ENCODE measurements at regions not wholly inside any gene's neighbourhood (a gene's known extent, or its start where the extent isn't known, plus 50 kb on each side); places are given as distances from the start of the nearest gene placed in this dataset.

DNA sequence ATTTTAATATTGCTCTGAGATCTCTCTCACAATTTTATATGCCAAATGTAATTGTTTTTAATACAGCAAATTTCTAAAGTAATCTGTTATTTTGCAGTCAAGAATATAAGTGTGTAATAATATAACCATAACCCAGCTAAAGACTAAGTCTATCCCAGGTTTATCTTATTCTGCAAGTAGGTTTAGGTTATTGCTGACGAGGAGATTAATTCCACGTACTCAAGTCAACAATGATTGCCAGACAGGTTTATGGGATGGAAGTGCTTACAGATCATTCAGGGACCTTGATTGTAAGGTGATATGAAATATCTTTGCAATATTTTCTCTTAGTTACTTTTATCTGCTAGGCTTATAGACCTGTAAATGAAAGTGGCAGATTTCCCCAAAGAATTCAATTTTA lies 698.3 kb downstream of the HDGFL1 start:
- Mint-ChIP-seq H3K27me3 (no peaks in the 10 kb centered on the region), H3K4me1 (no peaks in the 10 kb centered on the region), H3K4me3 (no peak overlapping the region), H3K36me3 (no peaks in the 10 kb centered on the region), H3K9me3 (peaks cover 9% of the 10 kb centered on the region), H3K27ac (no peak overlapping the region)
- no peak for ATAC-seq

GRCh38 chr6:23268348-23268747 lies 699.0 kb downstream of the HDGFL1 start:
- H3K9me3 Mint-ChIP-seq: peaks cover 11% of the 10 kb centered on the region
- ATAC-seq: no peak
- no peaks in the 10 kb centered on the region for H3K36me3 Mint-ChIP-seq
- H3K27me3 Mint-ChIP-seq: no peaks in the 10 kb centered on the region
- no peak overlapping the region for H3K4me3 Mint-ChIP-seq
- no peaks in the 10 kb centered on the region for H3K4me1 Mint-ChIP-seq
- H3K27ac Mint-ChIP-seq: no peak overlapping the region

- no peaks in the 10 kb centered on the region for H3K4me1 Mint-ChIP-seq
- H3K9me3 Mint-ChIP-seq: peaks cover 12% of the 10 kb centered on the region
- H3K4me3 Mint-ChIP-seq: no peak overlapping the region
- no peak overlapping the region for H3K27ac Mint-ChIP-seq
- no peak for ATAC-seq
- no peaks in the 10 kb centered on the region for H3K27me3 Mint-ChIP-seq
- no peaks in the 10 kb centered on the region for H3K36me3 Mint-ChIP-seq
Measured at GRCh38 chr6:23269436-23269835, 700.1 kb downstream of the HDGFL1 start.

DNA sequence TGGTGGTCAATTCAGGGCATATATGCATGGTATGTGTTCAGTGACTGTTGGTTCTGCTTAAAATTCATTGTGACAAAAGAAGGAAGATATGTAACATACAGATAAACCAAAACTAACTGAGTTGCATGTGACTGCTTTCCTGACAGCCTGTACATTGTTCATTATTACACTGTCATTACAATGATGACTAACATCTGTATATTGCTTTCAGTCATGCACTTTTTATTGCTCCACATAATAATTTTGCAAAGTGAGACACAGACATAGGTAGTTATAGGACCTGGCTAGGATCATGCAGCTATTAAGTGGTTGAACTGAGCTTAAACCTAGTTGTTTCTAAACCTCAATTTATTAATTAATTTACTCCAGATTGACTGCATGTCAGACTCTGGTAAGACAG lies 703.2 kb downstream of the HDGFL1 start:
- Mint-ChIP-seq H3K9me3 (peaks cover 3% of the 10 kb centered on the region), H3K27me3 (no peaks in the 10 kb centered on the region), H3K36me3 (no peaks in the 10 kb centered on the region), H3K27ac (no peak overlapping the region), H3K4me3 (no peak overlapping the region), H3K4me1 (no peaks in the 10 kb centered on the region)
- ATAC-seq: no peak

DNA sequence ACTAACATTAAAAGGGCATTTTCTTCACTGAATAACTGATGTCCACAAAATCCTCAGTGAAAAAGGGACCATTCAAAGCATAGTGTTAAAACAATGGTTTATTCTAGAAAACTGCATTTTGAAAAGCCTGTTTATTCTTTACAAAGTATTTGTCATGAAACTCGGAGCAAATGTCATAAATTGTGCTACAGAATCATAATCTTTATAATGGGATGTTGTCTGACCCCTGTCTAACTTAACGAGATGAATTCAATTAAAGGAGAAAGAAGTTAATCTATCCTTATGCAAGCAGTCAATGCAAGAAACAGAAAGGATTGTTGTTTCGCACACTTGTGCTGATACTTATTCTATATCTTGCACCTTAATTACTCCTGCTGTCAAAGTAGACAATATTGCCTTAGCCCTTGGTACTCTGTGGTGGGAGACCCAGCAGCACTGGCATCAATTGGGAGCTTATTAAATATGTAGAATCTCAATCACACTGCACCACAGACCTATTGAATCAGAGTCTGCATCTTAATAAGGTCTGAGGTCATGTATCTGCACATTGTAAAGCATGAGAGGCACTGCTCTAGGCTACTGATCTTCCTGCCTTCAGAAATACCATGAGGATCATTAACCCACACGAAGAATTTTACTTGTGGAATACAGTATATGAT lies 708.3 kb downstream of the HDGFL1 start:
- Mint-ChIP-seq H3K4me1 (no peaks in the 10 kb centered on the region), H3K36me3 (no peaks in the 10 kb centered on the region), H3K27ac (no peak overlapping the region), H3K9me3 (peaks cover 3% of the 10 kb centered on the region), H3K27me3 (no peaks in the 10 kb centered on the region), H3K4me3 (no peak overlapping the region)
- no peak for ATAC-seq

DNA sequence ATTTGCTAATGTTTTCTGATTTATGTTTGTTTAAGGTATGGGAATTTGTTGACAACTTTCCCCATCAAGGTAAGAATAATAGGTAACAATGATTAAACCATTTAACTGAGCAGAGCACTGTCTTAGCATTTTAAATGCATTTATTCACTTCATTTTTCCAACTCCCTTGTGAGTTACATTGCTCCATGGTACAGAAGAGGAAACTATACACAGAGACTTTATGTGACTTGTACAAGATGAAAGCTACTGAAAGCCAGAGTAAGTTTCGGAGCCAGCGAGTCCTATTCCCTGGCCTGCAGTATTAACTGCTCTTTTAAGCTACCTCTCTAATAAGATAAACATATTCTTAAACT lies 708.8 kb downstream of the HDGFL1 start:
- ATAC-seq: no peak
- Mint-ChIP-seq H3K9me3 (peaks cover 3% of the 10 kb centered on the region), H3K36me3 (no peaks in the 10 kb centered on the region), H3K27ac (no peak overlapping the region), H3K4me3 (no peak overlapping the region), H3K4me1 (no peaks in the 10 kb centered on the region), H3K27me3 (no peaks in the 10 kb centered on the region)

DNA sequence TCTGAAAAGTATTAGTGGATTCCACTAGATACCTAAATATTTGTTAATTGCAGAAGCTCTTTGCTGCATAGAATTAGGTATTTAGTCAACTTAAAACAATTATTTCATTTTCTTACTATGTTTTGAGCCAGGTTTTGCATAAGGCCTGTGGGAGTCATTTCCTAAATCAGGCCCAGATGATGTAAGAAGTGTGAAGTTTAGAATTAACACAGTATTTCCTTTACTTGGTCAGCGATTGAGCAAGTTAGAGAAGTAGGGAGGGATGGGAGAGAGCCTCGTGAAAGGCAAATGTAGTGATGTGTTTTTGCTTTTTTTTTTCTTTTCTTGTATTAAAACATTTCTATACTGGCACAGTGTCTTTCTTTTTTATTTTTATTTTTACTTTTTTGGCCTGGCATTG lies 711.1 kb downstream of the HDGFL1 start:
- ATAC-seq: no peak
- no peaks in the 10 kb centered on the region for H3K27me3 Mint-ChIP-seq
- H3K36me3 Mint-ChIP-seq: no peaks in the 10 kb centered on the region
- no peaks in the 10 kb centered on the region for H3K4me1 Mint-ChIP-seq
- no peak overlapping the region for H3K4me3 Mint-ChIP-seq
- H3K27ac Mint-ChIP-seq: no peak overlapping the region
- H3K9me3 Mint-ChIP-seq: no peaks in the 10 kb centered on the region

GRCh38 chr6:23282252-23283021 lies 713.1 kb downstream of the HDGFL1 start:
- no peaks in the 10 kb centered on the region for H3K27me3 Mint-ChIP-seq
- no peak overlapping the region for H3K4me3 Mint-ChIP-seq
- H3K4me1 Mint-ChIP-seq: no peaks in the 10 kb centered on the region
- H3K36me3 Mint-ChIP-seq: no peaks in the 10 kb centered on the region
- H3K9me3 Mint-ChIP-seq: peaks cover 2% of the 10 kb centered on the region
- no peak overlapping the region for H3K27ac Mint-ChIP-seq
- no peak for ATAC-seq

DNA sequence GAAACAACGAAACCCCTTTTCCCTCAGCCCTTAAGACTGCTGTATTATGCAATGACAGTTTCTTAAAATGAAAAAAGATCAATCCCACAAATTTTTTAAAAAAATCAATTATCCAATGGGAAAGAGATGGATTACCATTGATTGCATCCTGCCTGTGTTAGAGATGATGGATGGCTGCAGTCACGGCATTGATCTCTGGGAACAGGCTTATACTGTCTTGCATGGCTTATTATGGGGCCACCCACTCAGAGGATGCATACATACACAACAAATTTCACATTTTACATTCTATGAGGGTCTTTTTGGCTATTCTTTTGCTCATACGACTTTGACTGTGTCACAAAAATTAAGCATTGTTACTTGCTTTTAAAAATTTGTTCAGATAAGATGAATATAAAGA lies 724.3 kb downstream of the HDGFL1 start:
- H3K4me1 Mint-ChIP-seq: no peaks in the 10 kb centered on the region
- H3K27ac Mint-ChIP-seq: no peak overlapping the region
- no peaks in the 10 kb centered on the region for H3K36me3 Mint-ChIP-seq
- no peak overlapping the region for H3K4me3 Mint-ChIP-seq
- no peaks in the 10 kb centered on the region for H3K27me3 Mint-ChIP-seq
- peaks cover 6% of the 10 kb centered on the region for H3K9me3 Mint-ChIP-seq
- no peak for ATAC-seq

DNA sequence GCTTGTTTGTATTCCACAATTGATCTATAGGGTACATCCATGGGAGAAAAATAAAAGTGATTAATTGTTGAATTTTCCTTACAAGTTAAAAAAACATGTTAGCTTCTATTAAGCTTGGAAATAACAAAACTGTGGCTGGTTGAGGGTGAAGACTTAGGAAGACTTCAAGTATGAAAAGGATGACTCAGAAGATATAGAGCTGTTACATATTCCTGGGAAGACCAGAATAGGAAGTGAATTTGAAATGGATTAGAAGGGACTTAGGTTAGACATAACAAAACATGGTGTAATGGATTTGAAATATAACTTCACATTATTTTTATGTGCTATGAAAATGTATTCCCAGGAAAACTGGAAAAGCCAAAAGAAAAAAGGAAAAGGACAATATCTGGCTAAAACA lies 732.2 kb downstream of the HDGFL1 start:
- H3K27ac Mint-ChIP-seq: no peak overlapping the region
- ATAC-seq: no peak
- H3K4me1 Mint-ChIP-seq: no peaks in the 10 kb centered on the region
- no peaks in the 10 kb centered on the region for H3K36me3 Mint-ChIP-seq
- peaks cover 2% of the 10 kb centered on the region for H3K9me3 Mint-ChIP-seq
- no peak overlapping the region for H3K4me3 Mint-ChIP-seq
- H3K27me3 Mint-ChIP-seq: no peaks in the 10 kb centered on the region

- no peak for ATAC-seq
- no peak overlapping the region for H3K4me3 Mint-ChIP-seq
- H3K27ac Mint-ChIP-seq: no peak overlapping the region
- H3K36me3 Mint-ChIP-seq: no peaks in the 10 kb centered on the region
- H3K27me3 Mint-ChIP-seq: no peaks in the 10 kb centered on the region
- H3K4me1 Mint-ChIP-seq: no peaks in the 10 kb centered on the region
- H3K9me3 Mint-ChIP-seq: peaks cover 2% of the 10 kb centered on the region
Measured at GRCh38 chr6:23302514-23302913, 733.1 kb downstream of the HDGFL1 start.

- Mint-ChIP-seq H3K9me3 (peaks cover 13% of the 10 kb centered on the region), H3K4me1 (no peaks in the 10 kb centered on the region), H3K27me3 (no peaks in the 10 kb centered on the region), H3K36me3 (no peaks in the 10 kb centered on the region), H3K27ac (no peak overlapping the region), H3K4me3 (no peak overlapping the region)
- ATAC-seq: no peak
Measured at GRCh38 chr6:23305325-23305943, 736.1 kb downstream of the HDGFL1 start.

DNA sequence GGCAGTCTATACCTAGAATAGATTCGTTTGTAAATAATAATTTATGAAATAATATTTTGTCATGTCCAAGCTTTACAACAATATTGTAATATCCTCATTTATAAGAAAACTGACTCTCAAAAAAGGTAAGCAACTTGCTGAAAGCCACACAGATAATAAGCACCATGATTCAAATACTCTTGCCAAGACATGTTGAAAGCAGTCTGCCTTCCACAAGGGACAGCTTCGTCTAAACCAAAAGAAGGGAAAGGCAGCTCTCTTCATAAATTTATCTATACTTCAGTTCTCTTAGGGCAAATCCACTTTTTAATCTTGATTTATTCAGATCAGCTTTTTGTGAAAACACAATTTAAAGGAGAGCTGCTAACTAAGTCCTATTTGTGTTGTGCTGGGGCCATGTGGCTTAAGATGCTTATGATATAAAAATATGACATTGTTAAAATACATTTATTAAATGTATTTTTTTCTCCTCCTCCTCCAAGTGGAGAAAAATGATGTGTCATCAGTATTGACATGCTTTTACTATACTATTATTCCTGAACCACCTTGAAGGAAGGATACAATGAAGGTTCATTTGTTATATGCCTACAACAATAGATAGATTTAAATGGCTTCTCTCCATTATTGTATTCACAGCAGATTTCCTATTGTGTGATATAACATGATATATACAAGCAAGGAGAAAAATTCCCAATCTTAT lies 737.0 kb downstream of the HDGFL1 start:
- H3K4me1 Mint-ChIP-seq: no peaks in the 10 kb centered on the region
- H3K27ac Mint-ChIP-seq: no peak overlapping the region
- ATAC-seq: no peak
- H3K9me3 Mint-ChIP-seq: peaks cover 13% of the 10 kb centered on the region
- H3K4me3 Mint-ChIP-seq: no peak overlapping the region
- no peaks in the 10 kb centered on the region for H3K27me3 Mint-ChIP-seq
- H3K36me3 Mint-ChIP-seq: no peaks in the 10 kb centered on the region

DNA sequence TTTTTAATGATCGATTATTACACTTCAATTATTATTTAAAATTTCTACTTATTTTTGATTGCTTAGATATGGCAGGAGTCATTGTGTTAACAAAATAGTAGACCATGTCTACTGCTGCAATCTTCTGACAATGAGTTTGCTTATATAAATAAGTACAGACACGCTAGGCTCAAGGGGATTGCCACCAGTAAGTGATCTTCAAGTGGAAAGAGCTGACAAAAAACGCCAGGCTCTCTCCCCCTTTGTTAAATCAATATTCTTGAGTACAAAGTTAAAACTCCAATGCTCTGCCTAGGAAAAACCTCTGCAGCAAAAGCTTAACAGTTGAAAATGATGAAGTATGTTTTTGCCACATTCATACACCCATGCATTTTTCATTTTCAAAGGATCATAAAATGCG lies 738.1 kb downstream of the HDGFL1 start:
- Mint-ChIP-seq H3K36me3 (no peaks in the 10 kb centered on the region), H3K4me3 (no peak overlapping the region), H3K9me3 (peaks cover 13% of the 10 kb centered on the region), H3K4me1 (no peaks in the 10 kb centered on the region), H3K27me3 (no peaks in the 10 kb centered on the region), H3K27ac (no peak overlapping the region)
- ATAC-seq: no peak

GRCh38 chr6:23308166-23308565 lies 738.8 kb downstream of the HDGFL1 start:
- no peak for ATAC-seq
- Mint-ChIP-seq H3K4me3 (no peak overlapping the region), H3K4me1 (no peaks in the 10 kb centered on the region), H3K9me3 (peaks cover 15% of the 10 kb centered on the region), H3K36me3 (no peaks in the 10 kb centered on the region), H3K27ac (no peak overlapping the region), H3K27me3 (no peaks in the 10 kb centered on the region)
